ENCODE measurements at regions not wholly inside any gene's neighbourhood (a gene's known extent, or its start where the extent isn't known, plus 50 kb on each side); places are given as distances from the start of the nearest gene placed in this dataset.
"Not testable (repeated sequence)": the region's sequence is repeated elsewhere in the genome, so short reads cannot be mapped to it uniquely, and the experiment has no call there.

- DNase-seq: no peak
Observed at GRCh38 chr4:16450724-16451123, 224.5 kb upstream of the TAPT1 start.

GRCh38 chr4:16450031-16450430 is 223.8 kb upstream of the TAPT1 start:
- no peak for DNase-seq

- DNase-seq: no peak
Observed at GRCh38 chr4:16449406-16449805, 223.1 kb upstream of the TAPT1 start.

- DNase-seq: no peak
Observed at GRCh38 chr4:16448241-16448840, 222.1 kb upstream of the TAPT1 start.

GRCh38 chr4:16443504-16444088 is 217.3 kb upstream of the TAPT1 start:
- peak; percentile 12 for DNase-seq

- DNase-seq: no peak
Observed at GRCh38 chr4:16442296-16442695, 216.0 kb upstream of the TAPT1 start.

GRCh38 chr4:16439768-16440167 is 213.5 kb upstream of the TAPT1 start:
- DNase-seq: no peak

GRCh38 chr4:16438986-16439385 is 212.7 kb upstream of the TAPT1 start:
- no peak for DNase-seq

- DNase-seq: no peak
Observed at GRCh38 chr4:16437836-16438235, 211.6 kb upstream of the TAPT1 start.

GRCh38 chr4:16431866-16432265 is 205.6 kb upstream of the TAPT1 start:
- DNase-seq: no peak

GRCh38 chr4:16418814-16419213 is 192.5 kb upstream of the TAPT1 start:
- DNase-seq: no peak

- DNase-seq: no peak
Observed at GRCh38 chr4:16417198-16417597, 190.9 kb upstream of the TAPT1 start.

- no peak for DNase-seq
Observed at GRCh38 chr4:16416601-16417000, 190.3 kb upstream of the TAPT1 start.

- DNase-seq: no peak
Observed at GRCh38 chr4:16415751-16416150, 189.5 kb upstream of the TAPT1 start.

GRCh38 chr4:16413814-16414555 is 187.7 kb upstream of the TAPT1 start:
- DNase-seq: no peak

- no peak for DNase-seq
Observed at GRCh38 chr4:16411501-16412085, 185.3 kb upstream of the TAPT1 start.

GRCh38 chr4:16393216-16393615 is 166.9 kb upstream of the TAPT1 start:
- DNase-seq: not testable (repeated sequence)

GRCh38 chr4:16391196-16391595 is 164.9 kb upstream of the TAPT1 start:
- DNase-seq: no peak

GRCh38 chr4:16387448-16387847 is 161.2 kb upstream of the TAPT1 start:
- DNase-seq: no peak

GRCh38 chr4:16386711-16387320 is 160.5 kb upstream of the TAPT1 start:
- DNase-seq: no peak

- no peak for DNase-seq
Observed at GRCh38 chr4:16384576-16384975, 158.3 kb upstream of the TAPT1 start.

GRCh38 chr4:16382571-16382970 is 156.3 kb upstream of the TAPT1 start:
- no peak for DNase-seq

- DNase-seq: no peak
Observed at GRCh38 chr4:16377887-16378286, 151.6 kb upstream of the TAPT1 start.
